Smooth muscle cell (in vitro differentiated cells): ENCODE measurements at regions not wholly inside any gene's neighbourhood (a gene's known extent, or its start where the extent isn't known, plus 50 kb on each side); places are given as distances from the start of the nearest gene placed in this dataset.

Source experiments
- DNase-seq: peaks from one replicate; lab custom pipeline; 2025; ENCODE audit not compliant: unreplicated experiment; lab: John Stamatoyannopoulos, UW
- H2AFZ ChIP-seq: fragments of 200-600 bp; sonication (generic); 2 replicates; pipeline ENCODE4 v1.6.0; 2016; ENCODE audit warnings: antibody characterized with exemption, low read depth, mild to moderate bottlenecking
- H3F3A ChIP-seq: fragments of 200-600 bp; sonication (generic); 2 replicates; pipeline ENCODE4 v1.6.0; 2017; ENCODE audit warnings: antibody characterized with exemption, low read depth
- H3K27ac ChIP-seq: fragments of 200-600 bp; sonication (generic); 2 replicates; pipeline ENCODE4 v1.5.1; 2016; ENCODE audit warnings: low read depth, mild to moderate bottlenecking
- H3K27me3 ChIP-seq: fragments of 200-600 bp; sonication (generic); 2 replicates; pipeline ENCODE4 v1.6.1; 2016; ENCODE audit warnings: low read depth, mild to moderate bottlenecking
- H3K36me3 ChIP-seq: fragments of 200-600 bp; sonication (generic); 2 replicates; pipeline ENCODE4 v1.5.1; 2016; ENCODE audit warnings: low read depth
- H3K4me1 ChIP-seq: fragments of 200-600 bp; sonication (generic); 2 replicates; pipeline ENCODE4 v1.5.1; 2016; ENCODE audit warnings: low read depth
- H3K4me2 ChIP-seq: fragments of 200-600 bp; sonication (generic); 2 replicates; pipeline ENCODE4 v1.6.0; 2016; ENCODE audit warnings: mild to moderate bottlenecking
- H3K4me3 ChIP-seq: fragments of 200-600 bp; sonication (generic); 2 replicates; pipeline ENCODE4 v1.5.1; 2016; ENCODE audit warnings: mild to moderate bottlenecking
- H3K79me2 ChIP-seq: fragments of 200-600 bp; sonication (generic); 2 replicates; pipeline ENCODE4 v1.6.0; 2016; ENCODE audit warnings: low read depth, mild to moderate bottlenecking
- H3K9ac ChIP-seq: fragments of 200-600 bp; sonication (generic); 2 replicates; pipeline ENCODE4 v1.6.0; 2016; ENCODE audit warnings: low read depth
- H3K9me3 ChIP-seq: fragments of 200-600 bp; sonication (generic); replicated peaks from 2 replicates; pipeline ENCODE4 v1.5.1; 2016; ENCODE audit warnings: low read depth
- H4K20me1 ChIP-seq: fragments of 200-600 bp; sonication (generic); 2 replicates; pipeline ENCODE4 v1.6.0; 2016; ENCODE audit warnings: low read depth
- WGBS: methylation state at CpG from one replicate; pipeline ENCODE4 v1.1.7; 2016; ENCODE audit warnings: low lambda C conversion rate; 5-methylcytosine and 5-hydroxymethylcytosine counted together
- TF ChIP-seq, protein P1 (sequence below): fragments of 200-600 bp; sonication (generic); IDR thresholded peaks from 2 replicates; pipeline ENCODE4 v1.5.1; 2017; ENCODE audit warnings: borderline replicate concordance, mild to moderate bottlenecking, antibody characterized with exemption; ENCODE audit not compliant: insufficient read depth, poor library complexity, severe bottlenecking

DNA sequence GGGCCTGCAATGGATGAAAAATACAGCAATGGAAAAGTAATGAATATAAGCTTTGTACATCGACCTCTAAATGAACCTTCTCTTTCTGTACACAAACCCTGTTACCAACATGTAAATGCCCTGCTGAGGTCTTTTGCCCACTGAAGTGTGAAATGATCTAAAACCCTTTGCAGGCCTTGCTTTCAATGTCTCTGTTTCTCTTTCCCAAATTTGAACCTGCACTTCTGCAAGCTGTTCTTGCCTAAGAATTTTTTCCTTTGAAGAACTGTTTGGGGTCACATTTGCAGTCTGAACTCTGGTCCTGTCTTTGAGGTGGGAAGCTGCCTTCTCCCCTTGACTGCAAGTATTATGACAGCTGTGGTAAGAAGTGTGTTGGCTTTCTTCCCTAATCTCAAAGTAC is 1237.1 kb downstream of the FAM181B start:
- no peak overlapping the region for H2AFZ ChIP-seq
- TF ChIP-seq, protein P1, sequence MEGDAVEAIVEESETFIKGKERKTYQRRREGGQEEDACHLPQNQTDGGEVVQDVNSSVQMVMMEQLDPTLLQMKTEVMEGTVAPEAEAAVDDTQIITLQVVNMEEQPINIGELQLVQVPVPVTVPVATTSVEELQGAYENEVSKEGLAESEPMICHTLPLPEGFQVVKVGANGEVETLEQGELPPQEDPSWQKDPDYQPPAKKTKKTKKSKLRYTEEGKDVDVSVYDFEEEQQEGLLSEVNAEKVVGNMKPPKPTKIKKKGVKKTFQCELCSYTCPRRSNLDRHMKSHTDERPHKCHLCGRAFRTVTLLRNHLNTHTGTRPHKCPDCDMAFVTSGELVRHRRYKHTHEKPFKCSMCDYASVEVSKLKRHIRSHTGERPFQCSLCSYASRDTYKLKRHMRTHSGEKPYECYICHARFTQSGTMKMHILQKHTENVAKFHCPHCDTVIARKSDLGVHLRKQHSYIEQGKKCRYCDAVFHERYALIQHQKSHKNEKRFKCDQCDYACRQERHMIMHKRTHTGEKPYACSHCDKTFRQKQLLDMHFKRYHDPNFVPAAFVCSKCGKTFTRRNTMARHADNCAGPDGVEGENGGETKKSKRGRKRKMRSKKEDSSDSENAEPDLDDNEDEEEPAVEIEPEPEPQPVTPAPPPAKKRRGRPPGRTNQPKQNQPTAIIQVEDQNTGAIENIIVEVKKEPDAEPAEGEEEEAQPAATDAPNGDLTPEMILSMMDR, result no peak
- no peak for DNase-seq
- no peak overlapping the region for H3K4me3 ChIP-seq
- no peaks in the 10 kb centered on the region for H3K79me2 ChIP-seq
- no peaks in the 10 kb centered on the region for H3K4me1 ChIP-seq
- H3K27me3 ChIP-seq, result no peaks in the 10 kb centered on the region
- H3K9me3 ChIP-seq, result no peaks in the 10 kb centered on the region
- WGBS, result 90% methylated on average over 1 of the region's 1 CpG
- H3F3A ChIP-seq, result no peaks in the 10 kb centered on the region
- no peaks in the 10 kb centered on the region for H3K36me3 ChIP-seq
- no peaks in the 10 kb centered on the region for H4K20me1 ChIP-seq
- no peak overlapping the region for H3K27ac ChIP-seq
- no peak overlapping the region for H3K9ac ChIP-seq
- no peak overlapping the region for H3K4me2 ChIP-seq

GRCh38 chr11:81495699-81496292 is 1237.9 kb downstream of the FAM181B start:
- Histone ChIP-seq H3K27me3 (no peaks in the 10 kb centered on the region), H3K4me2 (no peak overlapping the region), H3F3A (no peaks in the 10 kb centered on the region), H3K4me1 (no peaks in the 10 kb centered on the region), H3K9ac (no peak overlapping the region), H3K36me3 (no peaks in the 10 kb centered on the region), H3K9me3 (no peaks in the 10 kb centered on the region), H3K79me2 (no peaks in the 10 kb centered on the region), H4K20me1 (no peaks in the 10 kb centered on the region), H2AFZ (no peak overlapping the region), H3K4me3 (no peak overlapping the region), H3K27ac (no peak overlapping the region)
- WGBS, result 76% methylated on average over 4 of the region's 4 CpGs
- no peak for DNase-seq
- TF ChIP-seq, protein P1, result no peak

- no peaks in the 10 kb centered on the region for H3K4me1 ChIP-seq
- no peaks in the 10 kb centered on the region for H3K79me2 ChIP-seq
- H2AFZ ChIP-seq, result no peak overlapping the region
- no peaks in the 10 kb centered on the region for H4K20me1 ChIP-seq
- TF ChIP-seq, protein P1, result no peak
- H3F3A ChIP-seq, result no peaks in the 10 kb centered on the region
- H3K9ac ChIP-seq, result no peak overlapping the region
- peaks cover 5% of the 10 kb centered on the region for H3K27me3 ChIP-seq
- no peak for DNase-seq
- H3K36me3 ChIP-seq, result no peaks in the 10 kb centered on the region
- H3K4me3 ChIP-seq, result no peak overlapping the region
- H3K4me2 ChIP-seq, result no peak overlapping the region
- H3K9me3 ChIP-seq, result no peaks in the 10 kb centered on the region
- H3K27ac ChIP-seq, result no peak overlapping the region
These were observed 1239.2 kb downstream of the FAM181B start for GRCh38 chr11:81494431-81494830.

GRCh38 chr11:81492923-81493445 is 1240.7 kb downstream of the FAM181B start:
- no peak overlapping the region for H3K4me2 ChIP-seq
- H3F3A ChIP-seq, result no peaks in the 10 kb centered on the region
- WGBS, result 68% methylated on average over 1 of the region's 1 CpG
- no peak for DNase-seq
- no peak overlapping the region for H3K9ac ChIP-seq
- no peaks in the 10 kb centered on the region for H3K9me3 ChIP-seq
- H3K4me1 ChIP-seq, result no peaks in the 10 kb centered on the region
- H3K4me3 ChIP-seq, result no peak overlapping the region
- H3K27ac ChIP-seq, result no peak overlapping the region
- no peaks in the 10 kb centered on the region for H4K20me1 ChIP-seq
- no peaks in the 10 kb centered on the region for H3K79me2 ChIP-seq
- H3K27me3 ChIP-seq, result peaks cover 16% of the 10 kb centered on the region
- no peak overlapping the region for H2AFZ ChIP-seq
- TF ChIP-seq, protein P1, result no peak
- H3K36me3 ChIP-seq, result no peaks in the 10 kb centered on the region
